ENCODE measurements at regions not wholly inside any gene's neighbourhood (a gene's known extent, or its start where the extent isn't known, plus 50 kb on each side); places are given as distances from the start of the nearest gene placed in this dataset.

GRCh38 chr15:31563001-31563400, 236.4 kb downstream of the KLF13 start:
- ChIA-PET CTCF (no interaction called here), POLR2A (no interaction called here)
- Histone ChIP-seq H3K27ac (ENCODE audit: insufficient read depth in 1 of 2, low read depth in 1 of 2, low read length in 2 of 2, poor library complexity in 1 of 2, severe bottlenecking in 2 of 2) (no peak overlapping the region), H3K9me3 (ENCODE audit: control extremely low read depth in 1 of 5, control insufficient read depth in 4 of 5, insufficient read depth in 2 of 5, low read depth in 1 of 5, low read length in 4 of 5) (peaks cover 0 to 4% (median 0%) of the 10 kb centered on the region in 5 experiments), H3K4me1 (ENCODE audit: control extremely low read depth in 1 of 4, control insufficient read depth in 4 of 4, insufficient read depth in 4 of 4, low read length in 3 of 4) (no peaks in the 10 kb centered on the region), H3K4me3 (ENCODE audit: control insufficient read depth in 1 of 7, extremely low read depth in 1 of 7, insufficient read depth in 4 of 7, low read depth in 2 of 7, low read length in 6 of 7) (no peak overlapping the region), H3K36me3 (ENCODE audit: control insufficient read depth in 4 of 4, insufficient read depth in 4 of 4, low read length in 3 of 4) (no peaks in the 10 kb centered on the region), H3K27me3 (replicated peaks in 2 of 5; ENCODE audit: control insufficient read depth in 4 of 5, insufficient read depth in 5 of 5, low read length in 4 of 5) (no peaks in the 10 kb centered on the region)
- DNase-seq = peak in 2 of 3 donors; percentile 1 to 42
- WGBS (ENCODE audit: insufficient coverage) = 100% methylated on average over 3 of the region's 5 CpGs

- ChIA-PET CTCF (no interaction called here), POLR2A (no interaction called here)
- Histone ChIP-seq H3K4me1 (ENCODE audit: control extremely low read depth in 1 of 4, control insufficient read depth in 4 of 4, insufficient read depth in 4 of 4, low read length in 3 of 4) (no peaks in the 10 kb centered on the region), H3K36me3 (ENCODE audit: control insufficient read depth in 4 of 4, insufficient read depth in 4 of 4, low read length in 3 of 4) (no peaks in the 10 kb centered on the region), H3K27me3 (replicated peaks in 2 of 5; ENCODE audit: control insufficient read depth in 4 of 5, insufficient read depth in 5 of 5, low read length in 4 of 5) (no peaks in the 10 kb centered on the region), H3K27ac (ENCODE audit: insufficient read depth in 1 of 2, low read depth in 1 of 2, low read length in 2 of 2, poor library complexity in 1 of 2, severe bottlenecking in 2 of 2) (no peak overlapping the region), H3K9me3 (ENCODE audit: control extremely low read depth in 1 of 5, control insufficient read depth in 4 of 5, insufficient read depth in 2 of 5, low read depth in 1 of 5, low read length in 4 of 5) (peaks cover 0 to 4% (median 1%) of the 10 kb centered on the region in 5 experiments), H3K4me3 (ENCODE audit: control insufficient read depth in 1 of 7, extremely low read depth in 1 of 7, insufficient read depth in 4 of 7, low read depth in 2 of 7, low read length in 6 of 7) (no peak overlapping the region)
- DNase-seq = no peak
- WGBS (ENCODE audit: insufficient coverage) = 90% methylated on average over 3 of the region's 3 CpGs
Observed at GRCh38 chr15:31563421-31563820, 236.8 kb downstream of the KLF13 start.

GRCh38 chr15:31567861-31568260, 241.2 kb downstream of the KLF13 start:
- Histone ChIP-seq H3K27ac (ENCODE audit: insufficient read depth in 1 of 2, low read depth in 1 of 2, low read length in 2 of 2, poor library complexity in 1 of 2, severe bottlenecking in 2 of 2) (no peak overlapping the region), H3K4me3 (ENCODE audit: control insufficient read depth in 1 of 7, extremely low read depth in 1 of 7, insufficient read depth in 4 of 7, low read depth in 2 of 7, low read length in 6 of 7) (no peak overlapping the region), H3K9me3 (ENCODE audit: control extremely low read depth in 1 of 5, control insufficient read depth in 4 of 5, insufficient read depth in 2 of 5, low read depth in 1 of 5, low read length in 4 of 5) (peaks cover 0 to 5% (median 3%) of the 10 kb centered on the region in 5 experiments), H3K36me3 (ENCODE audit: control insufficient read depth in 4 of 4, insufficient read depth in 4 of 4, low read length in 3 of 4) (no peaks in the 10 kb centered on the region), H3K27me3 (replicated peaks in 2 of 5; ENCODE audit: control insufficient read depth in 4 of 5, insufficient read depth in 5 of 5, low read length in 4 of 5) (no peaks in the 10 kb centered on the region), H3K4me1 (ENCODE audit: control extremely low read depth in 1 of 4, control insufficient read depth in 4 of 4, insufficient read depth in 4 of 4, low read length in 3 of 4) (no peaks in the 10 kb centered on the region)
- CTCF ChIA-PET = no interaction called here
- 100% methylated on average over 2 of the region's 2 CpGs for WGBS (ENCODE audit: insufficient coverage)
- DNase-seq = no peak
- POLR2A ChIA-PET = no interaction called here

GRCh38 chr15:31569836-31570235, 243.2 kb downstream of the KLF13 start:
- no peak overlapping the region for H3K4me3 ChIP-seq (ENCODE audit: control insufficient read depth in 1 of 7, extremely low read depth in 1 of 7, insufficient read depth in 4 of 7, low read depth in 2 of 7, low read length in 6 of 7)
- H3K4me1 ChIP-seq (ENCODE audit: control extremely low read depth in 1 of 4, control insufficient read depth in 4 of 4, insufficient read depth in 4 of 4, low read length in 3 of 4) = no peaks in the 10 kb centered on the region
- no peak for DNase-seq
- WGBS (ENCODE audit: insufficient coverage) = 97% methylated on average over 16 of the region's 17 CpGs
- H3K27ac ChIP-seq (ENCODE audit: insufficient read depth in 1 of 2, low read depth in 1 of 2, low read length in 2 of 2, poor library complexity in 1 of 2, severe bottlenecking in 2 of 2) = no peak overlapping the region
- no peaks in the 10 kb centered on the region for H3K36me3 ChIP-seq (ENCODE audit: control insufficient read depth in 4 of 4, insufficient read depth in 4 of 4, low read length in 3 of 4)
- POLR2A ChIA-PET = no interaction called here
- no peaks in the 10 kb centered on the region for H3K27me3 ChIP-seq (replicated peaks in 2 of 5; ENCODE audit: control insufficient read depth in 4 of 5, insufficient read depth in 5 of 5, low read length in 4 of 5)
- peaks cover 0 to 5% (median 3%) of the 10 kb centered on the region in 5 experiments for H3K9me3 ChIP-seq (ENCODE audit: control extremely low read depth in 1 of 5, control insufficient read depth in 4 of 5, insufficient read depth in 2 of 5, low read depth in 1 of 5, low read length in 4 of 5)
- CTCF ChIA-PET = no interaction called here

GRCh38 chr15:31570591-31570990, 244.0 kb downstream of the KLF13 start:
- no peaks in the 10 kb centered on the region for H3K36me3 ChIP-seq (ENCODE audit: control insufficient read depth in 4 of 4, insufficient read depth in 4 of 4, low read length in 3 of 4)
- CTCF ChIA-PET = interaction anchor here (1.0 kb wide), 1 partner anchor 14 kb away, joined by 3 read pairs; no protein-coding TSS in a partner anchor
- WGBS (ENCODE audit: insufficient coverage) = 96% methylated on average over 8 of the region's 11 CpGs
- H3K4me1 ChIP-seq (ENCODE audit: control extremely low read depth in 1 of 4, control insufficient read depth in 4 of 4, insufficient read depth in 4 of 4, low read length in 3 of 4) = no peaks in the 10 kb centered on the region
- H3K27me3 ChIP-seq (replicated peaks in 2 of 5; ENCODE audit: control insufficient read depth in 4 of 5, insufficient read depth in 5 of 5, low read length in 4 of 5) = no peaks in the 10 kb centered on the region
- H3K9me3 ChIP-seq (ENCODE audit: control extremely low read depth in 1 of 5, control insufficient read depth in 4 of 5, insufficient read depth in 2 of 5, low read depth in 1 of 5, low read length in 4 of 5) = peaks cover 0 to 5% (median 3%) of the 10 kb centered on the region in 5 experiments
- POLR2A ChIA-PET = no interaction called here
- DNase-seq = no peak
- no peak overlapping the region for H3K4me3 ChIP-seq (ENCODE audit: control insufficient read depth in 1 of 7, extremely low read depth in 1 of 7, insufficient read depth in 4 of 7, low read depth in 2 of 7, low read length in 6 of 7)
- no peak overlapping the region for H3K27ac ChIP-seq (ENCODE audit: insufficient read depth in 1 of 2, low read depth in 1 of 2, low read length in 2 of 2, poor library complexity in 1 of 2, severe bottlenecking in 2 of 2)

GRCh38 chr15:31571676-31572075, 245.0 kb downstream of the KLF13 start:
- DNase-seq = peak; percentile 6 to 26 (median 24)
- no peaks in the 10 kb centered on the region for H3K27me3 ChIP-seq (replicated peaks in 2 of 5; ENCODE audit: control insufficient read depth in 4 of 5, insufficient read depth in 5 of 5, low read length in 4 of 5)
- H3K9me3 ChIP-seq (ENCODE audit: control extremely low read depth in 1 of 5, control insufficient read depth in 4 of 5, insufficient read depth in 2 of 5, low read depth in 1 of 5, low read length in 4 of 5) = peaks cover 0 to 5% (median under 1%) of the 10 kb centered on the region in 5 experiments
- WGBS (ENCODE audit: insufficient coverage) = 100% methylated on average over 1 of the region's 3 CpGs
- no peaks in the 10 kb centered on the region for H3K36me3 ChIP-seq (ENCODE audit: control insufficient read depth in 4 of 4, insufficient read depth in 4 of 4, low read length in 3 of 4)
- CTCF ChIA-PET = interaction anchor here (1.0 kb wide), 1 partner anchor 20 kb away, joined by 3 read pairs; no protein-coding TSS in a partner anchor
- H3K4me3 ChIP-seq (ENCODE audit: control insufficient read depth in 1 of 7, extremely low read depth in 1 of 7, insufficient read depth in 4 of 7, low read depth in 2 of 7, low read length in 6 of 7) = no peak overlapping the region
- H3K27ac ChIP-seq (ENCODE audit: insufficient read depth in 1 of 2, low read depth in 1 of 2, low read length in 2 of 2, poor library complexity in 1 of 2, severe bottlenecking in 2 of 2) = no peak overlapping the region
- no peaks in the 10 kb centered on the region for H3K4me1 ChIP-seq (ENCODE audit: control extremely low read depth in 1 of 4, control insufficient read depth in 4 of 4, insufficient read depth in 4 of 4, low read length in 3 of 4)
- POLR2A ChIA-PET = no interaction called here

- ChIA-PET CTCF (no interaction called here), POLR2A (no interaction called here)
- WGBS (ENCODE audit: insufficient coverage) = no CpG with 5 or more reads among the region's 3 CpGs
- Histone ChIP-seq H3K36me3 (ENCODE audit: control insufficient read depth in 4 of 4, insufficient read depth in 4 of 4, low read length in 3 of 4) (no peaks in the 10 kb centered on the region), H3K4me3 (ENCODE audit: control insufficient read depth in 1 of 7, extremely low read depth in 1 of 7, insufficient read depth in 4 of 7, low read depth in 2 of 7, low read length in 6 of 7) (no peak overlapping the region), H3K9me3 (ENCODE audit: control extremely low read depth in 1 of 5, control insufficient read depth in 4 of 5, insufficient read depth in 2 of 5, low read depth in 1 of 5, low read length in 4 of 5) (peaks cover 0 to 1% (median 0%) of the 10 kb centered on the region in 5 experiments), H3K4me1 (ENCODE audit: control extremely low read depth in 1 of 4, control insufficient read depth in 4 of 4, insufficient read depth in 4 of 4, low read length in 3 of 4) (no peaks in the 10 kb centered on the region), H3K27me3 (replicated peaks in 2 of 5; ENCODE audit: control insufficient read depth in 4 of 5, insufficient read depth in 5 of 5, low read length in 4 of 5) (no peaks in the 10 kb centered on the region), H3K27ac (ENCODE audit: insufficient read depth in 1 of 2, low read depth in 1 of 2, low read length in 2 of 2, poor library complexity in 1 of 2, severe bottlenecking in 2 of 2) (no peak overlapping the region)
- DNase-seq = no peak
Observed at GRCh38 chr15:31573759-31574158, 247.1 kb downstream of the KLF13 start.
